SW480 (cell line): ENCODE measurements at regions not wholly inside any gene's neighbourhood (a gene's known extent, or its start where the extent isn't known, plus 50 kb on each side); places are given as distances from the start of the nearest gene placed in this dataset.
A peak's percentile ranks its signal among the peaks of the same experiment; 100 is the strongest.
"Not testable (repeated sequence)": the region's sequence is repeated elsewhere in the genome, so short reads cannot be mapped to it uniquely, and the experiment has no call there.

Experiments
- DNase-seq: peaks from one replicate; pipeline ENCODE4 v3.0.0-alpha.2; 2016; ENCODE audit warnings: low spot score

DNA sequence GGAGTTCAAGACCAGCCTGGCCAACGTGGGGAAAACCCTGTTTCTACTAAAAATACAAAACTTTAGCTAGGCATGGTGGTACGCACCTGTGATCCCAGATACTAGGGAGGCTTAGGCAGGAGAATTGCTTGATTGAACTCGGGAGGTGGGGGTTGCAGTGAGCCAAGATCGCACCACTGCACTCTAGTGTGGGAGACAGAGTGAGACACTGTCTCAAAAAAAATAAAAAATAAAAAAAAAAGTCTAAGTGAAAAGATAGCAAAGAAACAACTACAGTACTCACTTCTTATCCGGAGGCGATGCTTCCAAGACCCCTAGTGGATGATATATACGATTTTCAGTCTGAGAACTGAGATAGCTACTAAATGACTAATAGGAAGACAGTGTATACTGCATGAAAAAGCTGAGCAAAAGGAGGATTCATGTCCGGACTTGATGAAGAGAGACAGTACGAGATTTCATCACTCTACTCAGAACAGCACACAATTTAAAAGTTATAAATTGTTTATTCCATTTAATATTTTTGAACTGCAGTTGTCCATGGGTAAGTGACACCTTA, 138.7 kb upstream of the GOLGA6L6 start:
- DNase-seq: not testable (repeated sequence)

DNA sequence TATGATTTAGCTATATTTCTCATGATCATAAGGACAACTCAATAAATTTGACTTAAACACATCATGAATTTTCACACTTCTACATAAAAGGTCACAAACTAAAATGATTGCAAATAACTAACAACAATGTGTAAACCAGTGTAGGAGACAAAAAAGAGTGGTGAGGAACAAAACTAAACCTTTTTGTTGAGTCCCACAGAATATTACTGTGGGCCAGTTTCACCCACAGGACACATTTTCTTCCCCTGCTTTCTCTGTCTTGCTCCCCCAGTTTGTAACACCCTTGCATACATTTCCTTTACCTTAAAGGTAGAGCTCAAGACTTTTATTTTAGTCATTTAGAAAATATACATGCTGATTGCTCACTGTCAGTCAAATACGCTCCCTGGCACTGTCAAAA, 130.9 kb upstream of the GOLGA6L6 start:
- DNase-seq: no peak

DNA sequence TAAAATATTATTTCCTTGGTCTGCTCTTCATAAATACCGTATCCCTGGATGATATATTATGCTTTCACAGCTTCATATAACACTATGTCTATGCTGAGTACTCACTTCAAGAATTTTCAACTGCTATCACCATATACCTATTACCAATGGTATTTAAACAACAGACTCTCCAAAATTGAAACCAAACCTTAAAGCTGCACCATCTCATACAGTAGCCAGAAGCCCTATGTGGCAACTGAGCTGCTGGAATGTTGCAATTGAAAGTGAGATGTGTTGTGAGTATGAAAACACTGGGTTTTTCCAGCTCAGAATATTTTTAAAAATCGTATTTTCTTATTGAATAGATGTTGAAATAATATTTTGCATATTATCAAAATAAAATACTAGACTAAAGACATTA, 130.1 kb upstream of the GOLGA6L6 start:
- no peak for DNase-seq

DNA sequence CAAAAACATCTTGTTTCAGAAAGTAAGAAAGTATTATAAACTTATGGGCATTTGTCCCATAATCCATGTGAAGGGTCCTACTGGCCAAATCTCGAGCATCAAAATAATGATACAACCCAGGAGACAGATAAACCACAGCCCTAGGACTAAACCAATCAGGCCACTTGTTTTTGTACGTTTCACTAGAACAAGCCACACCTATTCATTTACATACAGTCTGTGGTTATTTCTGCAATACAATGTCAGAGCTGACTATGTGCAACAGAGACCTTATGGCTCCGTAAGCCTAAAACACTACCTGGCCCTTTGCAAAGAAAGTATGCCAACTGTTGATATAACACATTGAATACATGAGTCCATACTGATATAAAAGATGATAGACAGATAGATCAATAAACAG, 124.8 kb upstream of the GOLGA6L6 start:
- not testable (repeated sequence) for DNase-seq

DNA sequence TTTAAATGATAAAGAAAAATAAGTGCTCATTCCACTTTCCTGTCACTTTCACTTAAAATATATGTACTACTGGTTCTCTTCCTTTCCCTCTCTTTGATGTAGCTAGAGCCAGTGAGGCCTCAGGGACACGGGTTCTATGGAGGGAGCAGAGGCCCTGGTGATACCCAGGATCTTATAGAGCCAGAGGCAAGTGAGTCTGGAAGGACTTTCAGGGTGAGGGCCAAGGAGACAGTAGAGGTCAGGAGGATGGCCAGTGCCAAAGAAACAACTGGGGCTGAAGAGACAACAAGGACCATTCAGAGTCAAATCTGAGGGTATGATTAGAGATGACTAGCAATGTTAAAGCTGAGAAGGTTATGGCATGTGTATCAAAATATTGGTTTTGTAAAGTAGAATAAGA, 124.1 kb upstream of the GOLGA6L6 start:
- no peak for DNase-seq

DNA sequence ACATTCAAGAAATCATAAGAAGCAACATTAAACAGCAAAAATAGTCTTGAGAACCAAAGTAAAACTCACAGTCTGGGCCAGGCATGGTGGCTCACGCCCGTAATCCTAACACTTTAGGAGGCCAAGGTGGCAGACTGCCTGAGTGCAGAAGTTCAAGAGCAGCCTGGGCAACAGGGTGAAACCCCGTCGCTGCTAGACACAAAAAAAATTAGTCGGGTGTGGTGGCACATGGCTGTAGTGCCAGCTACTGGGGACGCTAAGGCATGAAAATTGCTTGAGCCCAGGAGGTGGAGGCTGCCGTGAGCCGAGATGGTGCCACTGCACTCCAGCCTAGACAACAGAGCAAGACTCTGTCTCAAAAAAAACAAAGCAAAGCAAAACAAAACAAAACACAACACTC, 117.7 kb upstream of the GOLGA6L6 start:
- no peak for DNase-seq

DNA sequence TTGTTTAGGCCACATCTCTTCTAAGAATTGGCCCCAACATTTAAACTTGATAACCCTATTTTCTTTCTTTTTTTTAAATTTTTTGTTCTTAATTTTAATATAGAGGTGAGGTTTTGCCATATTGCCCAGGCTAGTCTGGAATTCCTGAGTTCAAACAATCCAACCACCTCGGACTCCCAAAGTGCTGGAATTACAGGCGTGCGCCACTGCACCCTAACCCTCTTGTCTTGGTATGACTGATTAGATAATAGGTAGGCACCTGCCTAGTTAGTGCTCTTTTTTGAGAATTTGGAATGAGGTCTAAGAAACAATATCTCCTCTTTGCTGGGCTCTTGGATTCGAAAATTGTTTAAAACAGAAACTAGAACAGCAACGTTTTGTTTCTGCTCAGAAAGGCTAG, 116.4 kb upstream of the GOLGA6L6 start:
- no peak for DNase-seq

DNA sequence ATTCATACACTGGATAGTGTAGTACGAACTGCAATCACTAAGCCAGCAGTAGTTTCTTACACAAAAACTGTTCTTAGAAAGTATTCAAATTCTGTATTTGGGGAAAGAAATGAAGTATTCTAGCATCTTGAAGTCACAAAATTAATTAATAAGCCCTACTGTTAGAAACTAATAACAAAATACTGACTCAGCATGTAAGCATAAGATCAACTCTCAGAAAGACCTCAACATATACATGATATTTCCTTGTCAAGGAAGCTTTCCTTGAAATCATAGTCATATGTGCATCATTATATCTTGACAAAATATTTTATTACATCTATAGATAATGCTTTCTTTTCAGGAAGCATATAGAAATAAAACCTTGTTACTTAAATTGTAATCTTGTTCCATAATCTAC, 115.5 kb upstream of the GOLGA6L6 start:
- no peak for DNase-seq

DNA sequence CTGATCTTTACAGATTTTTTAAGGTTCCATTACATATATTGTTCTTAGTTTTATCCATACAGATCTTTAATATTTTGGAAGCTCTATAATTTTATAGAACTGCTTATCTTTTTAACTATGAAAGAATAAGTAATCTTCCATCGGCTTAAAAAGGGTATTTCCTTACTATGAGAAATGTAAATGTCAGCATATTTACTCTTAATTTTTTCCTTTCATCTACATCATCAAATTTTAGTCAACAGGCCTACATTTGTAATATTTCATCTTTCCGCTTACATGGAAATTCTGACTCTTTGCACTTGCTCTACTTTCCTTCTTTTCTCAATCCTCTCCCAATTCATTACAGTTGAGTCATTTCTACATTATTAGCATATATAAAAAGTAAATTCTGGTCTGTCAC, 111.3 kb upstream of the GOLGA6L6 start:
- no peak for DNase-seq

DNA sequence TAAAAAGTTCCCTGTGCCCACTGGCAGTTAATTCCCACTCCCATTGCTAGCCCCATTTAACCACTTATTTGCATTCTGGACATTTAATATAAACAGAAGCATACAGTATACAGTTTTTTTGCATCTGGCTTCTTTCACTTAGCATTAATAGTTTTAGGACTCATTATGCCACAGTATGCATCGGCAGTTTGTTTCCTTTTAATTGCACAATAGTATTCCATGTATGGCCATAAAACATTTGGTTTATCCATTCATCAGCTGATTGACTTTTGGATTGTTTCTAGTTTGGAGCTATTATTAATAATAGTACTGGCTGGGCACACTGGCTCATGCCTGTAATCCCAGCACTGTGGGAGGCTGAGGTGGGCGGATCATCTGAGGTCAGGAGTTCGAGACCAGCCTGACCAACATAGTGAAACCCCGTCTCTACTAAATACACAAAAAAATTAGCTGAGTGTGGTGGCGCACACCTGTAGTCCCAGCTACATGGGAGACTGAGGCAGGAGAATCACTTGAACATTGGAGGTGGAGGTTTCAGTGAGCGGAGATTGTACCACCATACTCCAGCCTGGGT, 106.9 kb upstream of the GOLGA6L6 start:
- not testable (repeated sequence) for DNase-seq

DNA sequence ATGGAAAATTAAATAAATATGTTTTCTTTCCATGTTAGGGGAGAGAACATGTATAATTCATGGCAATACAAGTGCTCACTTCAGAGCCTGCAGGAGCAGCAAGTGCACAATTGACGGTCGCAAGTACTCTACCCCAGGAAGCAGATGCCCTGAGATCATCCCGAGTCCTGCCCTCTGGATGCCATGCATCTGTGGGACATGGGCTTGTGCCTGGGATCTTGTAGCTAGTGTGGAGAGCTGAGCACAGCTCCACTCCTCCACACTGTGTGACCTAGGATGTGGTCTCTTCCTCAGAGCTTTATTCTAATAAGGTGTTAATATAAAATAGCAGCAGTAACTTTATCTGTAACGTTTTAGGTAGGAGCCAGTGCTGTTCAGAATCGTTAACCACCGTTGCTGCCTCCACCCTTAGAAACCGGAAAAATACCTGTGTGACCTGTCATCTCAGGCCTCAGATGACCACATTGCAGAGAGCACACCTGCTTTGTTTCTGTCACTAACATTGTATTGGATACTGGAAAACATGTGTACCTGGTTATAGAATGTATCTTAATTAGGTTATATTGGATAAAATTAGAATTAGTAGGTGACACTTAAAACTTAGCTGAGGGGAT, 105.0 kb upstream of the GOLGA6L6 start:
- DNase-seq: peak; percentile 69

DNA sequence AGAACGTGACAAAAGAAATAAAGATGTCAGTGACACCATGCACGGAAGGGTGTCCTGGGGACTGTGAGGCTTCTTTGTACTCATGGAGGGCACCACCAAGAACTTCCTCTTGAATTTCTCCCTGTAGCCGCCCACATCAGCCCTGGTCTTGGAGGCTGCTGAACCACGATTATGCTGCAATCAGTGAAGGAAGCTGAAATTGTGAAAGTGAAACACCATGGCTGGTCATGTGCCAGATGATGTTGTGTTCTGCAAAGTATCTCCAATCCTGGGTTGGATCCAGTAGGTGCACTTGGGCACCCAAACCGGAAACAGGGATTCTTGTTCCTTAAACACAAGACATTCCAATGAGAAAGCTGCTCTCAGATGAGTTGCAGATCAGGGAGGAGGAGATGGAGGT, 104.4 kb upstream of the GOLGA6L6 start:
- peak; percentile 34 for DNase-seq

DNA sequence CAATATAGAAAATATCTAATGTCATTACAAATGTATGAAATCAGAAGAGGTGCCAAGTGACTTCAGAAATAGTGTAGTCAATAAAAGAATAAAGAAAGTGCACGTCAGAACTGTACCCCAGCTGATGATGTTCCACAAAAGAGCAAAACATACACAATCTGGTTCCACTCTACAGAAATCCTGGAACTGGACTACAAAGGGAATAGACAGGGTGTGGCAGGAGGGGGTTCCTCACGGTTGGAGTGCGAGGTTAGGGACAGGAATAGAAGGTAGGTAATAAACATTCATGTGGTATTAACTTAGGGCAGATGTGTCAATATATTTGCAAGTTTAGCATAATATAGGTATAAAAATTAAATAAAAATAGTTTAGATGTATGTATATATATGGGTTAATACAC, 103.3 kb upstream of the GOLGA6L6 start:
- DNase-seq: peak; percentile 31

DNA sequence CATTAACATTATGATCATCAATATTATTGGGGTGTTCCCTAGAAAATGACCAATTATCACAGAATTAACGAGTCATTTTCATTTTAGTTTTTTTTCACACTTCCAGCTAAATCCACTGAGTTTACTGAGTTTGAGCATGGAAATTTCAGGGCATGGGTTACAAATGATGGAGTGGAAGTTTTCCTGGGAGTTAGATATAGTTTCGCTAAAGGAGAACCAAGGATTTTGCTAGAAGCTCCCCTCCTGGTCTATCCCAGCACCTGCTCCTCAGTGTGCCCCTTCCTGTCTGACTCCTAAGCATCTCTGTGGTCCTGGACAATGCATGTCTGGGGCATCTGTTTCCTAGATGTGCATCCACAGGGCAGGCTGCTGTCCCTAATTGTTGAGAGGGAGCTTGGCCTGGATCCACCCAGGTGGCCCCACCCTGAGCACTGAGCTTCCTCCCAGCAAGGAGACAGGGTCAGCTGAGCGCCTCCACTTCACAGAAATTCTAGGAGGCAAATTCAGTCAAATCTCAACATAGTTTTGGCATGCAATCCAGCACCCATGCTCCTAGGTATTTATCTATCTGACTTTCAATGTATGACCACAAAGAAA, 102.3 kb upstream of the GOLGA6L6 start:
- no peak for DNase-seq

DNA sequence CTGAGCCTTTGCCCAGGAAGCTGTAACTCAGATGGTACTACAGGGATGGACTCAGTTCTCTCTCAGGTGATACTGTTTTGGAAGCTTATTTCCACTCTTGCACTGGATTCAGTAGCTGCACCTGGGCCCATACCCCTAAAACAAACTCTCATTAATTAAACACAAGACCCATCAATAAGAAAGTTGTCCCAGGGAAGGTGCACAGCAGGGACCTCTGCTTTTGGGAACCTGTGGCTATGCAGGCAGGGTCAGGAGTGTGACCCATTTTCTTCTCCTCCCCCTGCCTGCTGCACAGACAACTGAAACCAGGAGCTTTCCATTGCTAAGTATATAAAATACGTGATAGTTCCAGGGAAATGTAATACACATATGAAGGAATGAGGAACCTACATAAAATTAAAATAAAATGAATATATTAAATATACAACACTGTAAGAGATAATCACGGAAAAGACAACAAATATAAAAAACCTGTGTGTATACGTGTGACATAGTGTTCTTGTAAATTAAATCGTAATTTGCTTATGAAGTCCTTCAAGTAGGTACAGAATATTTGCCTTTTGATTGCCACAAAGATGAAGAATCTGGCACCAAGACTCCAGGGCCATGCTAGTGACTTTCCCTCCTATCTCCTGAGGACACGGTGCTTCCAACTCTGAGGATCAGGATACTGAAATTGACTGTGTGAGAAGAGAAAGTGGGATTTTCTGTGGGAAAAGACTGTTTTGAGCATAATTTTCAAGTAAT, 101.6 kb upstream of the GOLGA6L6 start:
- DNase-seq: no peak

DNA sequence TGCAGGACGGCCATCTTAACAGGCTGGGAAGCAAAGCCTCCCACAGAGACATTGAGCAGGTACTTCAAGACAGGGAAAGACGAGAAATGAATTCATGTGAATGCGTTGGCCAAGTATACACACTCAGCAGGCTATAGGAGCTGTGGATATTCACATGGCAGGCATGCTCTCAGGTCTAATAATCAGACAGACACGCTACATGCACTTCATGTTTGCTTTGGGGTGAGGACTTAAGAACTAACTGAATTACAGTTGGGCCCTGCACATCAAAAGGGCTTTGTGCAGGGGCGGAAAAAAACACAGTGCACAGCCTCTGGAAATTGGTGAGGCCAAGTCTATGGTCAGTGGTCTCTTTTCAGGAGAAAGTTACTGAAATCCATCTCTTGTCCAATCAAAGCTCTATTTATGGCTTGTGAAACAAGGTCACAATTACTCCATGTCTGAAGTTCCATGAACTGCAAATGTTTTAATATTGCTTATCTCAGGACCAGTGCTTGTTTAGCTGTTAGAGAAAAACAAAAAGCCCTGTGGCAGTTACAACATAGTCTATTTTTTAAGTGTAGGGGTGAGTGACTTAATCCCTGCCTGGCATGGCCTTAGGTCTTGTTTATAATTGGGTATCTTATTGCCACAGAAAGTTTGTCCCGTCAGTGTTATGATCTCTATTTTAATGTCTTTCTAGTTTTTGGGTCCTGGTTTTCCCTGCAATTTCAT, 100.6 kb upstream of the GOLGA6L6 start:
- DNase-seq: no peak

DNA sequence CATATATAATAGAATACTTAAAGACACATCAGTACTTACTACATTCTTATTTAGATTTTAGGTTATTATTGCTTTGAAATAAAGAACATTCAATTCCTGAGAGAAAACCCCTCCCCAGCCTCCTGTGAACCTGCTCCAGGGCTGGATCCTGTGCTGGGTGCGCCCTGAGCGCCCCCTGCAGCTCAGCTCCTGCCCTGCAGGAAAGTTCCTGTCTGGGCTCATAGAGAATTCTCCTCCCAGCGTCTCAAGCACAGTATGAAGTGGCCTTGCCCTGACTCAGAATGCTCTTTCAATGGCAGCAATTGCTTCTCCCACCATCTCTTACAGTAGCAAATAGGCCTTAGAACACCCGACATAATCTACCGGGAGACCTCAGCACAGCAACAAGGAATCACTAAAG, 98.8 kb upstream of the GOLGA6L6 start:
- not testable (repeated sequence) for DNase-seq

DNA sequence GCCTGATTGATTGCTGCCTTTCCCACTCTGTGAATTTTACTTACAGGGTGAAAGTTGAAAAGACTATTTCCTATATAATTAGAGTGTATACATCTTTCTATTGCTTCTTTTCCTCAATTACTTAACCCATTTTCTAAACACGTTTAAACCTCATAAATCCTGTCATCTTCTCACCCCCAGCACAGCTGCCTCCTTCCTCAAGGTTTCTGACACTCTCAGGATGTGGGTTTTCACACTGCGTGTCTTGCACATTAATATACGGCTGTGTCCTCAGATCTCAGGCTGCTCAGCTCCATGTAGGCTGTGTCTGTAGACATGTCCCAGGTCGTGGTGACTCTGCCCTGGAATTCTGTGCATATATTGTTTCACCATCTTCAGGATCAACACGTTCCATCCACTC, 97.6 kb upstream of the GOLGA6L6 start:
- DNase-seq: not testable (repeated sequence)

DNA sequence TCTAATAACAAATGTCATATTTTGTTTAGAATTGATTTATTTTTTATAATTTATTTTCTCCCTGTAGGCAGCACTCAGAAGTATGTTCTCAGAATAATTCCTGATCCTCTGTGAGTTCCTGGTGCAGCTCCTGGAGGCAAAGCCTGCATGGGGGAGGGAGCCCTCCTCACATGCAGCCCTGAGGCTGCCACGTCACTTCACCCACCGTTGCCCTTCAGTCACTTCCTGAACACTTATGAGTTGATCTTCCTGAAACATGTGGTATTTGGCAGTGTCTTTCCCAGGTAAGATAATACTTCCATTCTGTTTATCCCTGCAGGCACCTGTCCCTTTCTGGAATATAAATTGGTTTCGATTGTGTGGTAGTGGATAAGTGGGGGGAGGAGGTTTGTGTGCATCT, 95.9 kb upstream of the GOLGA6L6 start:
- not testable (repeated sequence) for DNase-seq

DNA sequence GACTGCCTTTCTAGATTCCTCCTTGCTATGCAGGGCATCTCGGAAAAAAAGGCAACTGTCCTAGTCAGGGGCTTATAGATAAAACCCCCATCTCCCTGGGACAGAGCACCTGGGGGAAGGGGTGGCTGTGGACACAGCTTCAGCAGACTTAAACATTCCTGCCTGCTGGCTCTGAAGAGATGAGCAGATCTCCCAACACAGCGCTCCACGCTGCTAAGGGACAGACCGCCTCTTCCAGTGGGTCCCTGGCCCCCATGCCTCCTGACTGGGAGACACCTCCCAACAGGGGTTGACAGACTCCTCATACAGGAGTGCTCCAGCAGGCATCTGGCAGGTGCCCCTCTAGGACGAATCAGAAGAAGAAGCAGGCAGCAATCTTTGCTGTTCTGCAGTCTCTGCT, 87.9 kb upstream of the GOLGA6L6 start:
- DNase-seq: not testable (repeated sequence)

DNA sequence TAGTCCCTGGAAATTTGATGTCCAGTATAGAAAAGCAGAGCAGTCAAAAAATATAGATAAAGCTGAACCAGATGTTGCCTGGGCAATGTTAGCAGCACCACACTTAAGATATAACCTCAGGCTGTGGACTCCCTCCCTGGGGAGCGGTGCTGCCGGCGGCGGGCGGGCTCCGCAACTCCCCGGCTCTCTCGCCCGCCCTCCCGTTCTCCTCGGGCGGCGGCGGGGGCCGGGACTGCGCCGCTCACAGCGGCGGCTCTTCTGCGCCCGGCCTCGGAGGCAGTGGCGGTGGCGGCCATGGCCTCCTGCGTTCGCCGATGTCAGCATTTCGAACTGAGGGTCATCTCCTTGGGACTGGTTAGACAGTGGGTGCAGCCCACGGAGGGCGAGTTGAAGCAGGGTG, 86.9 kb upstream of the GOLGA6L6 start:
- DNase-seq: not testable (repeated sequence)

DNA sequence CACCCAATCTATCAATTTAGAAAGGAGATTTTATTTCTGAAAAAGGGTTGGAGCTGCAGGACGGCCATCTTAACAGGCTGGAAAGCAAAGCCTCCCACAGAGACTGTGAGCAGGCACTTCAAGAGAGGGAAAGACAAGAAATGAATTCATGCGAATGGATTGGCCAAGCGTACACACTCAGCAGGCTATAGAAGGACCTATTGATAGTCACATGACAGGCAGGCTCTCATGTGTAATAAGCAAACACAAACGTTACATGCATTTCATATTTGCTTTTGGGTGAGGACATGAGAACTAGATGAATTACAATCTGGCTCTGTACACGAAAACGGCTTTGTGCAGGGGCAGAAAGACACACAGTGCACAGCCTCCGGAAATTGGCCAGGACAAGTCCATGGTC, 83.9 kb upstream of the GOLGA6L6 start:
- DNase-seq: not testable (repeated sequence)
